ENCODE measurements at regions not wholly inside any gene's neighbourhood (a gene's known extent, or its start where the extent isn't known, plus 50 kb on each side); places are given as distances from the start of the nearest gene placed in this dataset.

GRCh38 chr5:135279328-135279727, 119.7 kb downstream of the MACROH2A1 start:
- ChIA-PET CTCF (interaction anchor here (0.6 kb wide), 1 partner anchor 39 kb away, joined by 3 read pairs; no protein-coding TSS in a partner anchor), POLR2A (no interaction called here)
- DNase-seq (ENCODE audit: extremely low spot score) = no peak
- no peak for TF ChIP-seq HDGF (IDR thresholded peaks at IDR 0.05; ENCODE audit: borderline replicate concordance)
- TF ChIP-seq LEF1 (IDR thresholded peaks at IDR 0.05; ENCODE audit: borderline replicate concordance) = no peak
- no peak for TF ChIP-seq FOXM1 (IDR thresholded peaks at IDR 0.05; ENCODE audit: borderline replicate concordance)
- TF ChIP-seq PKNOX1 (IDR thresholded peaks at IDR 0.05) = no peak
- no peak for TF ChIP-seq TARDBP (IDR thresholded peaks at IDR 0.05)
- TF ChIP-seq SP1 (IDR thresholded peaks at IDR 0.05) = no peak
- TF ChIP-seq ZNF384 (IDR thresholded peaks at IDR 0.05) = no peak
- TF ChIP-seq CTBP1 (IDR thresholded peaks at IDR 0.05; ENCODE audit: borderline replicate concordance) = no peak
- TF ChIP-seq BHLHE40 (IDR thresholded peaks at IDR 0.05; ENCODE audit: borderline replicate concordance) = no peak
- TF ChIP-seq NFRKB (IDR thresholded peaks at IDR 0.05) = no peak
- no peak for TF ChIP-seq ARNT (IDR thresholded peaks at IDR 0.05)
- no peak for TF ChIP-seq FOXA1 (IDR thresholded peaks at IDR 0.05)
- TF ChIP-seq L3MBTL2 (conservative IDR thresholded peaks at IDR 0.05) = no peak
- no peak for TF ChIP-seq SUZ12 (IDR thresholded peaks at IDR 0.05)
- no peak for TF ChIP-seq ELF4 (IDR thresholded peaks at IDR 0.05)
- no peak for TF ChIP-seq FOXK2 (IDR thresholded peaks at IDR 0.05)

- ChIA-PET POLR2A (no interaction called here), CTCF (interaction anchor here (1.0 kb wide), 1 partner anchor 21 kb away, joined by 4 read pairs; no protein-coding TSS in a partner anchor)
- no peak for DNase-seq (ENCODE audit: extremely low spot score)
- TF ChIP-seq PKNOX1 (IDR thresholded peaks at IDR 0.05) (no peak), ARNT (IDR thresholded peaks at IDR 0.05) (no peak), ZNF384 (IDR thresholded peaks at IDR 0.05) (no peak), FOXK2 (IDR thresholded peaks at IDR 0.05) (no peak), FOXM1 (IDR thresholded peaks at IDR 0.05; ENCODE audit: borderline replicate concordance) (no peak), L3MBTL2 (conservative IDR thresholded peaks at IDR 0.05) (no peak), ELF4 (IDR thresholded peaks at IDR 0.05) (no peak), HDGF (IDR thresholded peaks at IDR 0.05; ENCODE audit: borderline replicate concordance) (no peak), NFRKB (IDR thresholded peaks at IDR 0.05) (no peak), LEF1 (IDR thresholded peaks at IDR 0.05; ENCODE audit: borderline replicate concordance) (no peak)
These were observed 122.9 kb downstream of the MACROH2A1 start for GRCh38 chr5:135276151-135276550.

- DNase-seq (ENCODE audit: extremely low spot score) = no peak
- ChIA-PET POLR2A (no interaction called here), CTCF (no interaction called here)
- no peak for TF ChIP-seq NFRKB (IDR thresholded peaks at IDR 0.05)
- no peak for TF ChIP-seq TARDBP (IDR thresholded peaks at IDR 0.05)
- no peak for TF ChIP-seq FOXM1 (IDR thresholded peaks at IDR 0.05; ENCODE audit: borderline replicate concordance)
- no peak for TF ChIP-seq FOXA1 (IDR thresholded peaks at IDR 0.05)
- TF ChIP-seq PKNOX1 (IDR thresholded peaks at IDR 0.05) = no peak
- no peak for TF ChIP-seq L3MBTL2 (conservative IDR thresholded peaks at IDR 0.05)
- TF ChIP-seq BHLHE40 (IDR thresholded peaks at IDR 0.05; ENCODE audit: borderline replicate concordance) = no peak
- no peak for TF ChIP-seq FOXK2 (IDR thresholded peaks at IDR 0.05)
These were observed 125.8 kb downstream of the MACROH2A1 start for GRCh38 chr5:135273212-135273611.

GRCh38 chr5:135272311-135272805, 126.7 kb downstream of the MACROH2A1 start:
- TF ChIP-seq FOXM1 (IDR thresholded peaks at IDR 0.05; ENCODE audit: borderline replicate concordance) = no peak
- no peak for TF ChIP-seq ARNT (IDR thresholded peaks at IDR 0.05)
- TF ChIP-seq PKNOX1 (IDR thresholded peaks at IDR 0.05) = no peak
- no peak for TF ChIP-seq ELF4 (IDR thresholded peaks at IDR 0.05)
- TF ChIP-seq HDGF (IDR thresholded peaks at IDR 0.05; ENCODE audit: borderline replicate concordance) = no peak
- no peak for TF ChIP-seq NFRKB (IDR thresholded peaks at IDR 0.05)
- TF ChIP-seq FOXK2 (IDR thresholded peaks at IDR 0.05) = no peak
- TF ChIP-seq SUZ12 (IDR thresholded peaks at IDR 0.05) = no peak
- TF ChIP-seq SP1 (IDR thresholded peaks at IDR 0.05) = no peak
- no peak for TF ChIP-seq ZNF384 (IDR thresholded peaks at IDR 0.05)
- no peak for TF ChIP-seq CTBP1 (IDR thresholded peaks at IDR 0.05; ENCODE audit: borderline replicate concordance)
- no peak for TF ChIP-seq LEF1 (IDR thresholded peaks at IDR 0.05; ENCODE audit: borderline replicate concordance)
- no peak for TF ChIP-seq L3MBTL2 (conservative IDR thresholded peaks at IDR 0.05)
- TF ChIP-seq BHLHE40 (IDR thresholded peaks at IDR 0.05; ENCODE audit: borderline replicate concordance) = no peak
- no peak for TF ChIP-seq FOXA1 (IDR thresholded peaks at IDR 0.05)
- TF ChIP-seq TARDBP (IDR thresholded peaks at IDR 0.05) = no peak
- ChIA-PET CTCF (interaction anchor here (0.6 to 1.4 kb wide), 2 partner anchors 9 to 63 kb away, joined by 3 read pairs; no protein-coding TSS in a partner anchor), POLR2A (no interaction called here)
- no peak for DNase-seq (ENCODE audit: extremely low spot score)

- ChIA-PET POLR2A (no interaction called here), CTCF (interaction anchor here (0.6 to 1.4 kb wide), 2 partner anchors 10 to 63 kb away, joined by 3 read pairs; no protein-coding TSS in a partner anchor)
- DNase-seq (ENCODE audit: extremely low spot score) = no peak
These were observed 127.3 kb downstream of the MACROH2A1 start for GRCh38 chr5:135271533-135272310.

More at GRCh38 chr5:135271533-135272310, 127.3 kb downstream of the MACROH2A1 start:
- no peak for TF ChIP-seq NFRKB (IDR thresholded peaks at IDR 0.05)
- no peak for TF ChIP-seq CTBP1 (IDR thresholded peaks at IDR 0.05; ENCODE audit: borderline replicate concordance)

All from HEK293T (cell line).